ENCODE measurements at regions not wholly inside any gene's neighbourhood (a gene's known extent, or its start where the extent isn't known, plus 50 kb on each side); places are given as distances from the start of the nearest gene placed in this dataset.

- TF ChIP-seq CTCF (IDR thresholded peaks at IDR 0.05) (no peak), POLR2A (IDR thresholded peaks at IDR 0.05) (no peak), POLR2AphosphoS5 (IDR thresholded peaks at IDR 0.05) (no peak)
Observed at GRCh38 chr10:62498271-62498670, 124.1 kb downstream of the ZNF365 start.

All from breast epithelium (tissue), 3 donors.